ENCODE measurements at regions not wholly inside any gene's neighbourhood (a gene's known extent, or its start where the extent isn't known, plus 50 kb on each side); places are given as distances from the start of the nearest gene placed in this dataset.

GRCh38 chr3:18827664-18828063 is 320.6 kb upstream of the KCNH8 start:
- DNase-seq (ENCODE audit: low spot score) = no peak

DNA sequence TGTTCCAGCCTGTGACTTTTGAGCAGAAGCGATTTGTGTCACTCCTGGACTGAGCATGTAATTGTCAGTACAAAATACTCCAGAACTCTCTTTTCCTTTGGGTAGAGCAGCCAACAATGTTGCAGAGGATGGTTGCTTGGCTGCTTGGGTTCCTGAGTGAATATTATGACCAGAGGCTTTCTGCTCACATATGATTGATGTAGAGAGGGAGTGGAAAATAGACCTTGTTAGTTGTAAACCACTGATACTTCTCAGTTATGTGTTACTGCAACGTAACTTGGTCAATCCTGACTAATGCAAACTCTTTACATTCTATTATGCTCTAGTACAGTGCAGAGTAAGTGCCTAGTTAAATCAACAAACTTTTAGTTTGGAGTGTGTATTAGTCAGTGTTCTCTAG is 322.6 kb upstream of the KCNH8 start:
- DNase-seq (ENCODE audit: low spot score) = no peak

- no peak for DNase-seq (ENCODE audit: low spot score)
These were observed 335.0 kb upstream of the KCNH8 start for GRCh38 chr3:18813300-18813699.

DNA sequence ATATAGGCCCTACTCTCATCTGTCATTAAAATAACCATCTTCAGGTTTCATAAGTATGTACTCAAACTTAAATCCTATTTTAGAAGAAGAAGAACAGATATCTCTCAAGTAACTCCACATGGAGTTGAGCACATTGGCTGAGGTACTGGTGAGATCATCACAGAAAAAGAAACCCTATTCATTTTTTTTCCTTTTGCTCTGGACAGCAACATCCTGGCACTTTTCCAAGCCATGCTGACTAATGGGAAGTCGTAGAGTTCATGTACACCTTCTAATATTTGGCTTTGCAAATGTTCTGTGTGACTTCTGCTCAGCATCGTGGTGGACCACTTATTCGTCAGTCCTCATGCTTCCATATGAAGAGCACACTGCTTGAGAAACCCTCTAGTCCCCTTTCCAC is 336.0 kb upstream of the KCNH8 start:
- peak; percentile 68 for DNase-seq (ENCODE audit: low spot score)

DNA sequence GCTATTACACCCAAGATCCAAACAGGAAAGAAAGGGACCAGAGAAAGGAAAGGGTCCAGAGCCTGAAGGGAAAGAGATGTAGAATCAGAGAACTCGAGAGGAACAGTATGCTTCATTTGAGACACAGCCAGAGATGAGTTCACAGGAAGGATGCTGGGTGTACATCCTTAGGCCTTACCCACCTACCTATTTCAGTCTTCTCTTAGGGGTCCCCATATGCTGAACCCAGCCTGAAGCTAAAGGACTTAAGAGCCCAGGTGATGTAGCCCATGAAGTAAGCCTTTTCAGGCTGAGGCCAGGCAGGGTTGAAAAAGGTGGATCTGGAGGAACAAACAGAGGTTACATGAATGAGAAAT is 338.0 kb upstream of the KCNH8 start:
- DNase-seq (ENCODE audit: low spot score) = no peak

GRCh38 chr3:18809640-18810305 is 338.5 kb upstream of the KCNH8 start:
- peak; percentile 27 for DNase-seq (ENCODE audit: low spot score)

DNA sequence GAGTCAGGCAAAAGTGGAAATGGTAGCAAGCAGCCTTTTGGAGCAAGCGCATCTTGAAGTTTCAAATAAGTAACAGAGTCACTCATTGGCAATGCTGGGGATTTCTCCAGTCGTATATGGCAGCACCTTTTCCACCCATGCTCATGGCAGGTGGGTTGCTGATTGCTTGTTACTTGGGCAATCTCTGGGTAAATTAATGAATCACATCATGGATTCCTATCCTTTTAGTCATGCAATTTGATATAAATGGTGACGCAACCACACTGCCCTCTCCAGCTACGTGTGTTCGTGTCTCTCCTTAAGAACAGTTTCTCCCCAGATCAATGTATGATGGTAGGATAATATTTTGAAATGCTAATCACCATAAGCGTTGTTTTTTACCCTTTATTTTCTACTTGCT is 339.9 kb upstream of the KCNH8 start:
- no peak for DNase-seq (ENCODE audit: low spot score)

- no peak for DNase-seq (ENCODE audit: low spot score)
These were observed 340.7 kb upstream of the KCNH8 start for GRCh38 chr3:18807593-18807992.

DNA sequence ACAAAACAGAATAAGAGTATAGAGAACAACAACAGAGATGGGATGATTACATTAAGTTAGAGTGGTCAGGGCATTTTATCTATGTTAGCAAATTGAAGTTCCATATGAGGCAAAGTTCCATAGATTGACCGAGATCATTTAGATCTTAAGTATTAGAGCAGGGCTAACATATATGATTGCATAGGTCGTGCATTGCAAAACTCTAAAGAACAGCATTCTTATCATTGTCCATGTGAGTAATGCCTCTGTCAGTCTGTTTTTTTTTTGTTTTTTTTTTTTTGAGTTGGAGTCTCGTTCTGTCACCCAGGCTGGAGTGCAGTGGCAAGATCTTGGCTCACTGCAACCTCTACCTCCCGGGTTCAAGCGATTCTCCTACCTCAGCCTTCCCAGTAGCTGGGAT is 341.7 kb upstream of the KCNH8 start:
- DNase-seq (ENCODE audit: low spot score) = no peak

GRCh38 chr3:18797378-18797777 is 350.9 kb upstream of the KCNH8 start:
- no peak for DNase-seq (ENCODE audit: low spot score)

DNA sequence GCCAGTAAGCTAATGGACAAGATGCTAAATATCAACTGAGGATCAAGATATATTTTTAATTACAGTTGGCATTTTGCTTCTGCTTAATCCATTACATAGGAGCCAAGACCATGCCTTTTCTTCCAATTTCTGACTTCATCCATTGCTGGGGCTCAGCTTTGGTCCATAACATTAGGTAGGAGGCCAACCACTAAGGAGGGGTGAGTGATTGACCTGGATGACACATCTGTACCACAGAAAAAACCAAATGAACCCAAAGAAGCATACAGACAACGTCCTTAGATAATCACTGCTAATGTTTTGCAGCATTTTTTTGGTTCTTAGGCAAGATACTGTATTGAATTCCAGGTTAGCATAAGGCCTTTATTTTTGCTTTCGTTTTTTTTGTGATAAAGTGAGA is 353.2 kb upstream of the KCNH8 start:
- DNase-seq (ENCODE audit: low spot score) = no peak

DNA sequence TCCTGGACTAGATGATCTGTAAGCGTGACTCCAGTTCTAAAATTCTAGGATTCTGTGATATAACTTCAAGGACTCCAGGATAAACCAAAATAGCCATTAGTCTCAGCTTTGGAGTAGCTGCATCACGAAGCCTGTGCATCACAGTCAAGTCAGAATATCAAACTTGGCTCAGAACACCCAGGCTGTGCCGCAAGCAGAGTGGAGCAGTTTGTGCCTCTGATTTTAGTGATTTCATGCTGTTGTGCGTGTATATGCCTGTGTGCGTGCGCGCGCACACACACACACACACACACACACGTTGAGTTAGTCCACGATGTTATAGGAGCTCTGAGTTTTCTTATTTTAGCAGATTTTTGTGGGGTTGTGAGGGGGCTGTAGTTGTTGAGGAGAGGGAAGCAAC is 356.6 kb upstream of the KCNH8 start:
- DNase-seq (ENCODE audit: low spot score) = no peak

GRCh38 chr3:18791182-18791581 is 357.1 kb upstream of the KCNH8 start:
- DNase-seq (ENCODE audit: low spot score) = no peak

DNA sequence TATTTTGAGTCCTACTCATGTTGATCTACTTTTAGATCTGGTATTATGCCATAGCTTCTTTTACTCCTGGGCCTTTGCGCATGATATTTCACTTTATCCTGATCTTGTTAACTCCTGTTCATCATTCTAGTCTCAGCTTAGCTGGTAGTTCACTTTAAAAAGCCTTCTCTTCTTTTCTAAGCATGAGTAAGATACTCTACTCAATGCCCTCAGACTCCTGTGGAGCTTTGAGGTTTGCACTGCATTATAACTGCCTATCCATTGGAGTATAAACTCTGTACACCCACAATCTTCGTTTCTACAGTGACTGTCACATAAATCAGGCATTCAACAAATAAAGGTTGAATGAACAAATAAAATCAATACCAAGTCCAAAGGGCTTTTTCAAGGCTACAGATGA is 357.9 kb upstream of the KCNH8 start:
- DNase-seq (ENCODE audit: low spot score) = no peak

DNA sequence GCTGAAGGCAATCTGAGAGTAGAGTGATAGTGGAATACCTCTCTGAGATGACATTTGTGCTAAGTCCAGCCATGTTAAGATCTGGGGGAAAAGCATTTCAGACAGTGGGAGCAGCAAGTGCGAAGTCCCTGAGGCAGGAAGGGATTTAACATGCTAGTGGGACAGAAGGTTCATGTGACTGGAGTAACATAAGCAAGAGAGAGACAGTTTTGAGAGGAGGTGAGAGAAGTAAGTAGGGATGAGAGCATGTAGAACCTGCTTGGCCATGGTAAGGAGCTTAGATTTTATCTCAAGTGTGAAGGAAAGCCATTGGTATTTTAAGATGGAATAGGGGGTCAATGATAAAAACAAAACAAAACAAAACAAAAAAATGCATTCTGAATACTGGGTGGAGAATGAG is 358.6 kb upstream of the KCNH8 start:
- no peak for DNase-seq (ENCODE audit: low spot score)

DNA sequence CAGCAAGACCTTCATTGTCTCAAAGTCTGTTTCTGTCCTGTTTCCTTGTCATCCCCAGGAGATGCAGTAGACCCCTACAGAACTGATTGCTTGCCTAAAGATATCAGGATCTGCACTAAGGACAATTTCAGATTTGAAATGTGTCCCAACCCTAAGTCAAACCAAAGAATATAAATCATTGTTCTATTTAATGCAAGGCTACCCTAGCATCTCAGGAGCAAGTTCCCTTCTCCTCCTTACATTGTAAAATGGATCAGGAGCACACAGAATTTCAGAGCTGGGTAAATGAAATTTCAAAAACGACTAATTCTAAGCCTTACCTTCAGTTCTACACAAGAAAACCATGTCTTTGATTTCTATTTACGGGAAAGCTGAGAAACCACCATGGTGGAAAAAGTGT is 360.9 kb upstream of the KCNH8 start:
- no peak for DNase-seq (ENCODE audit: low spot score)

DNA sequence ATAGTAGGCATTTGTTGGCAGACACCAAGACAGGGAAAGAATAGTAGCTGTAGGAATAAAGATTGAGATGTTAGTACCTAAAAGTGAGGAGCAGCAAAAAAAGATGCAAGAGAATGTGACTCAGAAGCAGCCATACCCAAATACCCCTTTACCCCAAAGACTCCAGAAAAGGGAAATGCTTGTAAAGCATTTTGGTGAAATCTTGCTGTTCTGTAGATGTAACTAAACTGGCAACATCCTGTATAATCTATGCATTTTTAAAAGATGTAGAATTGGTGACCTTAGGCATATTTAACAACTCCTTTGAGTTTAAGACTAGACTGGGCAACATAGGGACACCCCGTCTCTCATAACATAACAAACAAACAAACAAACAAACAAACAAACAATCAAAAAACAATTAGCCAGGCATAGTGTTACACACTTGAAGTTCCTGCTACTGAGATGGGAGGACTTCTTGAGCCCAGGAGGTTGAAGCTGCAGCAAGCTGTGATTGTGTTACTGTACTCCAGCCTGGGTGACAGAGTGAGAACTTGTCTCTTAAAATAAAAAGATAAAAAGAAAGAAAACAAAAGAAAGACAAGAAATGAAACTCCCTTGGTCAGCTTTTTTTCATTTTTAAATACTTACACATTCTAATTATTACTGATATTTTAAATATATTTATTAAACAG is 361.5 kb upstream of the KCNH8 start:
- DNase-seq (ENCODE audit: low spot score) = no peak

- no peak for DNase-seq (ENCODE audit: low spot score)
These were observed 357.1 kb upstream of the SATB1 start for GRCh38 chr3:18782191-18782590.

DNA sequence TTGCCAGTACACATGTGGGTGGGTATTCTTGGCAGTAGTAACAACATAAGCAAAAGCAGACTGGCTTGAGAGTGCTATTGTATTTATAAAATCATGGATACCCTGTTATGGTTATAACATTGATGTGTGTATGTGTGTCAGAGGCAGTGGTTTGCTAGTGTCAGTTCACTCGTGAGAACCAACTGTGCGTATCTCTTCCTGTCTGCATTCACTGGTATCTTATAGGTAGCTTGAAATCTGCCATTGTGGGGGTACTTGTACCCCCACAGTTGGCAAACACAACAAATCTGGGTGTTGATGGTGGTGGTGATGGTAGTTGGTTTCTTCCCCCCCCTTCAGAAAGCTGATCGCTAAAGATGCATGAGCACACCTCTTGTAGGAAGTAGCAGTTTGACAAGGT is 355.8 kb upstream of the SATB1 start:
- no peak for DNase-seq (ENCODE audit: low spot score)

- no peak for DNase-seq (ENCODE audit: low spot score)
These were observed 354.6 kb upstream of the SATB1 start for GRCh38 chr3:18779704-18780103.

- DNase-seq (ENCODE audit: low spot score) = no peak
These were observed 353.5 kb upstream of the SATB1 start for GRCh38 chr3:18778598-18778997.

DNA sequence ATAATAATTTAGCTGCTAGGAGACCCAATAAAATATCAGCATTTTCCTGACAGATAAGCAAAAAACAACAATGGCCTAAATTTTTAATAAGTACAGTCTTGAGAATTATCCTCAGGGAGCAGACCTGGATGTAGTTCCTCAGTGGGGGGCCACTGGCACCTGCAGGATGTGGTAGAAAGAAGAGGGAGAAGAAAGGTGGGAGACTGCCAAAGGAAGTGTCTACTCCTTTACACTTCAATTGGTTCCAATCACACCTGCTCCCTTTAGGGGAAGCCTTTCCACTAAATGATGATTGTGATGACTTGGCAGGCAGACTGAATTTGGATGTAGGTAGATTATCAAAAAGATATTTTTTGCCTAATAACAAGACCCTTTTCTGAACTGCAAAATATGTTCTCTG is 353.0 kb upstream of the SATB1 start:
- no peak for DNase-seq (ENCODE audit: low spot score)

- DNase-seq (ENCODE audit: low spot score) = no peak
These were observed 350.4 kb upstream of the SATB1 start for GRCh38 chr3:18775501-18775900.
